HepG2 (cell line): ENCODE measurements at regions not wholly inside any gene's neighbourhood (a gene's known extent, or its start where the extent isn't known, plus 50 kb on each side); places are given as distances from the start of the nearest gene placed in this dataset.

Experiments used
- ATAC-seq: fragments of 200-7000 bp; cut with Tn5 transposase; 3 replicates; pipeline ENCODE4 v1.9.1; 2020; ENCODE audit warnings: mild to moderate bottlenecking, moderate library complexity
- BruUV-seq: library from RNA; stranded (reverse); fragments of 400-500 nt; replicated peaks from 2 replicates; lab custom pipeline; 2021; lab: Mats Ljungman, UMichigan
- CTCF ChIA-PET: fragments of 300-600 bp; formaldehyde crosslinking; extraction: SDS; loops from one replicate; lab custom pipeline; 2021; ENCODE audit warnings: low total read pairs, inconsistent platforms, low intra/inter-chr PET ratio; lab: Yijun Ruan, JAX
- POLR2A ChIA-PET: fragments of 350-600 bp; sonication (Branson Sonifier 250); formaldehyde crosslinking; loops from one replicate; lab custom pipeline; 2020; ENCODE audit warnings: antibody characterized with exemption, inconsistent platforms; lab: Yijun Ruan, JAX
- DNase-seq: peaks from one replicate; pipeline ENCODE4 v3.0.0-alpha.2; 2015; ENCODE audit warnings: low spot score
- FAIRE-seq: peaks from 3 replicates; lab custom pipeline; 2011; peaks lifted over from hg19 to GRCh38; lab: Jason Lieb, UNC
- H2AFZ ChIP-seq: one replicate; pipeline ENCODE4 v1.6.1; 2011; ENCODE audit warnings: low read length, inconsistent platforms
- H3K27ac ChIP-seq: fragments of 300-600 bp; 3 replicates; pipeline ENCODE4 v1.8.0; 2011; ENCODE audit warnings: mixed run types, mild to moderate bottlenecking, mixed read lengths, low read length, inconsistent platforms; ENCODE audit not compliant: insufficient read depth; ENCODE audit errors: extremely low read length
- H3K27me3 ChIP-seq, 2 experiments: fragments of 200-600 bp in 1 of 2; 2 replicates in 1 of 2; 3 replicates in 1 of 2; pipeline versions ENCODE4 v1.6.0 to v1.8.0; 2011; ENCODE audit warnings: low read length in 2 of 2, mild to moderate bottlenecking in 2 of 2, moderate library complexity in 2 of 2, inconsistent platforms in 1 of 2; ENCODE audit not compliant: insufficient read depth in 2 of 2, control insufficient read depth in 1 of 2
- H3K36me3 ChIP-seq, 2 experiments: fragments of 200-600 bp in 1 of 2; replicated peaks in 1 of 2; 2 replicates in 1 of 2; 3 replicates in 1 of 2; pipeline versions ENCODE4 v1.5.1 to v1.8.0; 2011; ENCODE audit warnings: low read length in 2 of 2, inconsistent platforms in 1 of 2; ENCODE audit not compliant: insufficient read depth in 2 of 2, control insufficient read depth in 1 of 2
- H3K4me1 ChIP-seq: 2 replicates; pipeline ENCODE4 v1.5.1; 2012; ENCODE audit warnings: low read length, inconsistent platforms; ENCODE audit not compliant: insufficient read depth
- H3K4me2 ChIP-seq: 2 replicates; pipeline ENCODE4 v1.6.0; 2011; ENCODE audit warnings: low read depth, low read length, inconsistent platforms
- H3K4me3 ChIP-seq, 3 experiments: fragments of 200-600 bp in 1 of 3; sonication (generic), shearing (Covaris generic) in 1 of 3; replicated peaks in 1 of 3; 2 replicates each; pipeline ENCODE4 v1.5.1; 2011 to 2016; ENCODE audit warnings: low read length in 3 of 3, inconsistent platforms in 2 of 3, low read depth in 2 of 3, mild to moderate bottlenecking in 2 of 3, control low read depth in 1 of 3, mixed read lengths in 1 of 3; ENCODE audit not compliant: insufficient read depth in 1 of 3
- H3K79me2 ChIP-seq: one replicate; pipeline ENCODE4 v1.6.1; 2011; ENCODE audit warnings: low read length, inconsistent platforms; ENCODE audit not compliant: insufficient read depth
- H3K9ac ChIP-seq: 2 replicates; pipeline ENCODE4 v1.6.0; 2011; ENCODE audit warnings: mild to moderate bottlenecking, low read depth, low read length, inconsistent platforms; ENCODE audit not compliant: insufficient read depth
- H3K9me3 ChIP-seq: 2 replicates; pipeline ENCODE4 v1.5.1; 2012; ENCODE audit warnings: mild to moderate bottlenecking, low read length
- H4K20me1 ChIP-seq: 2 replicates; pipeline ENCODE4 v1.6.0; 2011; ENCODE audit warnings: inconsistent platforms, mild to moderate bottlenecking, low read length, moderate library complexity; ENCODE audit not compliant: insufficient read depth
- CENPT ChIP-seq: sonication (generic); formaldehyde crosslinking; IDR thresholded peaks from 2 replicates; pipeline ENCODE4 v1.8.0; 2022; ENCODE audit warnings: low read depth, mild to moderate bottlenecking, moderate library complexity, missing genetic modification reagents
- CREM ChIP-seq, 2 experiments: sonication (generic) in 1 of 2; formaldehyde crosslinking in 1 of 2; IDR thresholded peaks; 2 replicates each; pipeline versions ENCODE4 v1.4.0 to v1.6.1; 2016 to 2020; ENCODE audit warnings: antibody characterized with exemption in 1 of 2, mild to moderate bottlenecking in 1 of 2, missing genetic modification reagents in 1 of 2
- GATAD2A ChIP-seq: IDR thresholded peaks from 2 replicates; pipeline ENCODE4 v1.6.1; 2016
- HNF4A ChIP-seq: sonication (generic); formaldehyde crosslinking; IDR thresholded peaks from 2 replicates; pipeline ENCODE4 v1.4.0; 2020; ENCODE audit warnings: missing genetic modification reagents
- HNRNPL ChIP-seq: fragments of 200-400 bp; formaldehyde crosslinking; IDR thresholded peaks from 2 replicates; pipeline ENCODE4 v1.6.1; 2017; ENCODE audit warnings: mild to moderate bottlenecking, low read depth, low read length
- ISL2 ChIP-seq: sonication (generic); formaldehyde crosslinking; IDR thresholded peaks from 2 replicates; pipeline ENCODE4 v1.5.0; 2020; ENCODE audit warnings: missing genetic modification reagents
- NFE2 ChIP-seq: sonication (generic); formaldehyde crosslinking; IDR thresholded peaks from 2 replicates; pipeline ENCODE4 v1.4.0; 2020; ENCODE audit warnings: missing genetic modification reagents
- NR2F2 ChIP-seq: IDR thresholded peaks from 2 replicates; pipeline ENCODE4 v1.6.1; 2012; ENCODE audit warnings: low read depth, inconsistent platforms, borderline replicate concordance
- SALL1 ChIP-seq: sonication (generic); formaldehyde crosslinking; IDR thresholded peaks from 2 replicates; pipeline ENCODE4 v1.8.0; 2022; ENCODE audit warnings: mild to moderate bottlenecking, missing genetic modification reagents
- ZBTB38 ChIP-seq: sonication (generic); formaldehyde crosslinking; IDR thresholded peaks from 2 replicates; pipeline ENCODE4 v1.5.1; 2020; ENCODE audit warnings: mild to moderate bottlenecking, missing genetic modification reagents
- ZBTB8A ChIP-seq: sonication (generic); formaldehyde crosslinking; IDR thresholded peaks from 2 replicates; pipeline ENCODE4 v1.4.0; 2020; ENCODE audit warnings: mild to moderate bottlenecking, low read depth, missing genetic modification reagents, borderline replicate concordance
- ZFP36 ChIP-seq: fragments of 150-350 bp; IDR thresholded peaks from 2 replicates; pipeline ENCODE4 v1.6.1; 2018; ENCODE audit warnings: borderline replicate concordance, low read length, low read depth; ENCODE audit not compliant: partially characterized antibody
- ZNF546 ChIP-seq: sonication (generic); formaldehyde crosslinking; conservative IDR thresholded peaks from 2 replicates; pipeline ENCODE4 v1.8.1; 2023; ENCODE audit warnings: mild to moderate bottlenecking, missing genetic modification reagents
- WGBS: methylation state at CpG from one replicate; pipeline ENCODE4 v1.1.6; 2017; ENCODE audit warnings: low lambda C conversion rate; 5-methylcytosine and 5-hydroxymethylcytosine counted together
- in situ Hi-C: cut with HindIII; loops from 2 replicates; pipeline ENCODE4 v1.10.0; 2017; ENCODE audit warnings: low pct_unique_long_range_greater_than_20kb; ENCODE audit not compliant: extremely low pct_ligation_motif_present
- intact Hi-C: fragments of 100-400 bp; cut with micrococcal nuclease; formaldehyde crosslinking; loops from one replicate; pipeline ENCODE4 v1.10.0; 2022; ENCODE audit not compliant: unreplicated experiment
- TF ChIP-seq, protein P1 (sequence below): sonication (generic); formaldehyde crosslinking; IDR thresholded peaks from 2 replicates; pipeline ENCODE4 v1.4.0; 2020; ENCODE audit warnings: mild to moderate bottlenecking, low read depth, missing genetic modification reagents
- TF ChIP-seq, protein P2 (sequence below): sonication (generic); formaldehyde crosslinking; IDR thresholded peaks from 2 replicates; pipeline ENCODE4 v1.5.0; 2020; ENCODE audit warnings: mild to moderate bottlenecking, missing genetic modification reagents, borderline replicate concordance

DNA sequence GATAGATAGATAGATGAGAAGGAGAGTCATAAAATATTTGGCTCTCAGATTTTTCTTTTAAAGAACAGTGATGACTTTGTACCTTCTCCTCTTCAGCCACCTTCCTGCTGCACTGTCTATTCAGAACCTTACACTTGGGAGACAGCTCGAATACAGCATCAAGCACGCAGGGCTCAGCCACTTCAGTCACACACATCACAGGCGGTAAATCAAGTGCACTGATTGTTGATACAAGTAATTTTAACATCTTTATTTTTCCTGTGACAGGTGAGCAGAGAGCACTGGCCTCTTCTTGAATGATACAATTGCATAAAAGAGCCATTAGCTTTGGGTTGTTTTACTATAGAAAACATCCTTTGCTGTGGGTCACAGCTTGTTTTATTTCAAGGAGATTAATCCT is 1118.5 kb upstream of the EYS start:
- Histone ChIP-seq H3K27me3 (no peaks in the 10 kb centered on the region), H3K9me3 (no peaks in the 10 kb centered on the region), H2AFZ (no peak overlapping the region), H3K27ac (no peak overlapping the region), H3K4me1 (no peaks in the 10 kb centered on the region), H3K79me2 (no peaks in the 10 kb centered on the region), H3K4me2 (no peak overlapping the region), H3K4me3 (no peak overlapping the region), H4K20me1 (no peaks in the 10 kb centered on the region), H3K9ac (no peak overlapping the region), H3K36me3 (no peaks in the 10 kb centered on the region)
- no TSS peak for BruUV-seq
- POLR2A ChIA-PET, result no interaction called here
- CTCF ChIA-PET, result no interaction called here
- DNase-seq (no peak), ATAC-seq (no peak), FAIRE-seq (no peak)
- in situ Hi-C loops (no loop called here), intact Hi-C loops (no loop called here)
- no peak for TF ChIP-seq SALL1 (CRISPR knock-in tag)
- TF ChIP-seq, protein P1, sequence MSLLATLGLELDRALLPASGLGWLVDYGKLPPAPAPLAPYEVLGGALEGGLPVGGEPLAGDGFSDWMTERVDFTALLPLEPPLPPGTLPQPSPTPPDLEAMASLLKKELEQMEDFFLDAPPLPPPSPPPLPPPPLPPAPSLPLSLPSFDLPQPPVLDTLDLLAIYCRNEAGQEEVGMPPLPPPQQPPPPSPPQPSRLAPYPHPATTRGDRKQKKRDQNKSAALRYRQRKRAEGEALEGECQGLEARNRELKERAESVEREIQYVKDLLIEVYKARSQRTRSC (CRISPR knock-in tag), result no peak
- 2% methylated on average over 3 of the region's 3 CpGs for WGBS

DNA sequence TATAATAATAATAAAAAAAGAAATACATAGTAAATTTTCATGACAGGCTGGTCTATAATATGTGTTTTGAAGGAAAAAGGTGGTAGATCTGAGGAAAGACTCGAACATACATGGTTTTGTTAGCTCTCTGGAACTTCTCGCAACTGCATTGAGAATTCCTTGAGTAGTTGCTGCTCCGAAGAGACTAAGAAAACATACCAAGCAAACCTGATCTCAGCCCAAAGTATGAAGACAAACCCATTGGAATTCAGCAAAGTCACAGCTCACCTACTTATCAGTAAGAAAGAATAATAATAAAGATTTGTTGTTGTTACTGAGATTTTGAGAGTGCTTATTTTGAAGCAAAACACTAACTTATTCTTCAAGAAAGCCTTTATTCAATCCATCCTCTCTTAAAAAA is 1107.1 kb upstream of the EYS start:
- no peaks in the 10 kb centered on the region for H4K20me1 ChIP-seq
- 1% methylated on average over 3 of the region's 3 CpGs for WGBS
- CTCF ChIA-PET, result no interaction called here
- H3K36me3 ChIP-seq, result no peaks in the 10 kb centered on the region
- H3K4me1 ChIP-seq, result no peaks in the 10 kb centered on the region
- H3K27ac ChIP-seq, result no peak overlapping the region
- no peaks in the 10 kb centered on the region for H3K9me3 ChIP-seq
- POLR2A ChIA-PET, result no interaction called here
- no peak for FAIRE-seq
- intact Hi-C loops, result no loop called here
- H2AFZ ChIP-seq, result no peak overlapping the region
- in situ Hi-C loops, result no loop called here
- no peaks in the 10 kb centered on the region for H3K79me2 ChIP-seq
- BruUV-seq, result no TSS peak
- no peak overlapping the region for H3K4me2 ChIP-seq
- no peak for ATAC-seq
- no peak overlapping the region for H3K9ac ChIP-seq
- DNase-seq, result no peak
- no peak overlapping the region for H3K4me3 ChIP-seq
- no peaks in the 10 kb centered on the region for H3K27me3 ChIP-seq
- TF ChIP-seq CREM (IDR thresholded peaks at IDR 0.05) (no peak), CREM (CRISPR knock-in tag; IDR thresholded peaks at IDR 0.05) (no peak), GATAD2A (CRISPR knock-in tag) (no peak), CENPT (CRISPR knock-in tag) (no peak), HNF4A (CRISPR knock-in tag) (no peak), ZFP36 (no peak), ZNF546 (CRISPR knock-in tag) (no peak), NR2F2 (no peak), ZBTB8A (CRISPR knock-in tag) (no peak), HNRNPL (no peak), ISL2 (CRISPR knock-in tag) (no peak), NFE2 (CRISPR knock-in tag) (no peak), ZBTB38 (CRISPR knock-in tag) (no peak)
- TF ChIP-seq, protein P2, sequence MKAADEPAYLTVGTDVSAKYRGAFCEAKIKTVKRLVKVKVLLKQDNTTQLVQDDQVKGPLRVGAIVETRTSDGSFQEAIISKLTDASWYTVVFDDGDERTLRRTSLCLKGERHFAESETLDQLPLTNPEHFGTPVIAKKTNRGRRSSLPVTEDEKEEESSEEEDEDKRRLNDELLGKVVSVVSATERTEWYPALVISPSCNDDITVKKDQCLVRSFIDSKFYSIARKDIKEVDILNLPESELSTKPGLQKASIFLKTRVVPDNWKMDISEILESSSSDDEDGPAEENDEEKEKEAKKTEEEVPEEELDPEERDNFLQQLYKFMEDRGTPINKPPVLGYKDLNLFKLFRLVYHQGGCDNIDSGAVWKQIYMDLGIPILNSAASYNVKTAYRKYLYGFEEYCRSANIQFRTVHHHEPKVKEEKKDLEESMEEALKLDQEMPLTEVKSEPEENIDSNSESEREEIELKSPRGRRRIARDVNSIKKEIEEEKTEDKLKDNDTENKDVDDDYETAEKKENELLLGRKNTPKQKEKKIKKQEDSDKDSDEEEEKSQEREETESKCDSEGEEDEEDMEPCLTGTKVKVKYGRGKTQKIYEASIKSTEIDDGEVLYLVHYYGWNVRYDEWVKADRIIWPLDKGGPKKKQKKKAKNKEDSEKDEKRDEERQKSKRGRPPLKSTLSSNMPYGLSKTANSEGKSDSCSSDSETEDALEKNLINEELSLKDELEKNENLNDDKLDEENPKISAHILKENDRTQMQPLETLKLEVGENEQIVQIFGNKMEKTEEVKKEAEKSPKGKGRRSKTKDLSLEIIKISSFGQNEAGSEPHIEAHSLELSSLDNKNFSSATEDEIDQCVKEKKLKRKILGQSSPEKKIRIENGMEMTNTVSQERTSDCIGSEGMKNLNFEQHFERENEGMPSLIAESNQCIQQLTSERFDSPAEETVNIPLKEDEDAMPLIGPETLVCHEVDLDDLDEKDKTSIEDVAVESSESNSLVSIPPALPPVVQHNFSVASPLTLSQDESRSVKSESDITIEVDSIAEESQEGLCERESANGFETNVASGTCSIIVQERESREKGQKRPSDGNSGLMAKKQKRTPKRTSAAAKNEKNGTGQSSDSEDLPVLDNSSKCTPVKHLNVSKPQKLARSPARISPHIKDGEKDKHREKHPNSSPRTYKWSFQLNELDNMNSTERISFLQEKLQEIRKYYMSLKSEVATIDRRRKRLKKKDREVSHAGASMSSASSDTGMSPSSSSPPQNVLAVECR (CRISPR knock-in tag), result no peak
